SW 1271 (cell line): ENCODE measurements at regions not wholly inside any gene's neighbourhood (a gene's known extent, or its start where the extent isn't known, plus 50 kb on each side); places are given as distances from the start of the nearest gene placed in this dataset.

Source experiments
- DNase-seq, 2 experiments: peaks; one replicate each; lab custom pipeline; 2025; lab: John Stamatoyannopoulos, UW

- DNase-seq = no peak
Observed at GRCh38 chr5:159453209-159453608, 122.9 kb upstream of the IL12B start.

GRCh38 chr5:159456261-159456660, 126.0 kb upstream of the IL12B start:
- no peak for DNase-seq

- DNase-seq = no peak
Observed at GRCh38 chr5:159456722-159457465, 126.6 kb upstream of the IL12B start.

- DNase-seq = no peak
Observed at GRCh38 chr5:159458217-159458711, 128.0 kb upstream of the IL12B start.

- no peak for DNase-seq
Observed at GRCh38 chr5:159459132-159459627, 128.9 kb upstream of the IL12B start.

- DNase-seq = no peak
Observed at GRCh38 chr5:159459951-159460538, 129.8 kb upstream of the IL12B start.

- no peak for DNase-seq
Observed at GRCh38 chr5:159463590-159464321, 133.5 kb upstream of the IL12B start.

GRCh38 chr5:159465604-159466003, 135.3 kb upstream of the IL12B start:
- DNase-seq = no peak

- DNase-seq = no peak
Observed at GRCh38 chr5:159467666-159468065, 137.4 kb upstream of the IL12B start.

GRCh38 chr5:159469496-159470372, 139.4 kb upstream of the IL12B start:
- DNase-seq = no peak

- DNase-seq = no peak
Observed at GRCh38 chr5:159471904-159472303, 141.6 kb upstream of the IL12B start.

- no peak for DNase-seq
Observed at GRCh38 chr5:159475026-159475425, 144.7 kb upstream of the IL12B start.

GRCh38 chr5:159478950-159479349, 148.7 kb upstream of the IL12B start:
- no peak for DNase-seq

GRCh38 chr5:159480849-159481248, 150.6 kb upstream of the IL12B start:
- no peak for DNase-seq

- no peak for DNase-seq
Observed at GRCh38 chr5:159481751-159482150, 151.5 kb upstream of the IL12B start.

GRCh38 chr5:159486836-159487235, 156.5 kb upstream of the IL12B start:
- no peak for DNase-seq

- DNase-seq = no peak
Observed at GRCh38 chr5:159488516-159488915, 158.2 kb upstream of the IL12B start.

- DNase-seq = no peak
Observed at GRCh38 chr5:159489779-159490178, 159.5 kb upstream of the IL12B start.

- DNase-seq = no peak
Observed at GRCh38 chr5:159490507-159490906, 160.2 kb upstream of the IL12B start.

- DNase-seq = no peak
Observed at GRCh38 chr5:159493696-159494095, 163.4 kb upstream of the IL12B start.

GRCh38 chr5:159496773-159497172, 166.5 kb upstream of the IL12B start:
- no peak for DNase-seq

- DNase-seq = no peak
Observed at GRCh38 chr5:159497221-159497620, 166.9 kb upstream of the IL12B start.
